H1 (cell line): ENCODE measurements at regions not wholly inside any gene's neighbourhood (a gene's known extent, or its start where the extent isn't known, plus 50 kb on each side); places are given as distances from the start of the nearest gene placed in this dataset.

Experiments
- CTCF ChIA-PET: fragments of 300-600 bp; sonication (Branson Sonifier 250); formaldehyde crosslinking; loops from one replicate; lab custom pipeline; 2021; ENCODE audit not compliant: partially characterized antibody; lab: Charles Lee
- POLR2A ChIA-PET: fragments of 300-600 bp; sonication (Branson Sonifier 250); formaldehyde crosslinking; loops from one replicate; lab custom pipeline; 2021; ENCODE audit warnings: inconsistent platforms; ENCODE audit not compliant: partially characterized antibody; lab: Charles Lee
- DNase-seq, 2 experiments: peaks; one replicate each; pipeline versions ENCODE4 v3.0.0 to v3.0.0-alpha.2; 2010 to 2022; ENCODE audit warnings: low spot score in 2 of 2, low read depth in 1 of 2, mixed read lengths in 1 of 2
- FAIRE-seq: peaks from 2 replicates; lab custom pipeline; 2011; peaks lifted over from hg19 to GRCh38; lab: Jason Lieb, UNC
- H2AFZ ChIP-seq: 2 replicates; pipeline ENCODE4 v1.8.1; 2012; ENCODE audit warnings: low read length, inconsistent platforms
- H2AK5ac ChIP-seq: 2 replicates; pipeline ENCODE4 v1.6.1; 2013; ENCODE audit warnings: low read depth, low read length
- H2BK120ac ChIP-seq: replicated peaks from 2 replicates; pipeline ENCODE3; 2013; ENCODE audit warnings: low read depth, low read length, inconsistent platforms
- H2BK12ac ChIP-seq: 2 replicates; pipeline ENCODE4 v1.6.1; 2013; ENCODE audit warnings: low read depth, low read length
- H2BK15ac ChIP-seq: 2 replicates; pipeline ENCODE4 v1.6.1; 2013; ENCODE audit warnings: low read length
- H2BK20ac ChIP-seq: 2 replicates; pipeline ENCODE4 v1.6.1; 2013; ENCODE audit warnings: low read length
- H2BK5ac ChIP-seq: 2 replicates; pipeline ENCODE4 v1.6.1; 2013; ENCODE audit warnings: low read depth, low read length
- H3K14ac ChIP-seq: 2 replicates; pipeline ENCODE4 v1.6.1; 2013; ENCODE audit warnings: inconsistent platforms; ENCODE audit not compliant: insufficient read length
- H3K18ac ChIP-seq: 2 replicates; pipeline ENCODE4 v1.6.1; 2013; ENCODE audit warnings: low read length; ENCODE audit errors: extremely low read depth
- H3K23ac ChIP-seq: 2 replicates; pipeline ENCODE4 v1.6.1; 2013; ENCODE audit warnings: inconsistent platforms; ENCODE audit not compliant: insufficient read length
- H3K23me2 ChIP-seq: 2 replicates; pipeline ENCODE4 v1.6.1; 2013; ENCODE audit warnings: low read depth, low read length
- H3K27ac ChIP-seq: 2 replicates; pipeline ENCODE4 v1.6.1; 2011; ENCODE audit warnings: low read depth, low read length, inconsistent platforms
- H3K27me3 ChIP-seq, 4 experiments: replicated peaks in 1 of 4; 1 replicate in 1 of 4; 2 replicates in 3 of 4; pipeline versions ENCODE4 v1.6.1 to v1.8.1; 2011 to 2013; ENCODE audit warnings: low read length in 3 of 4, mild to moderate bottlenecking in 3 of 4, inconsistent platforms in 2 of 4, mixed read lengths in 2 of 4, moderate library complexity in 1 of 4; ENCODE audit not compliant: control insufficient read depth in 3 of 4, insufficient read depth in 3 of 4; ENCODE audit errors: extremely low read depth in 1 of 4
- H3K36me3 ChIP-seq, 4 experiments: 2 replicates each; pipeline versions ENCODE4 v1.6.1 to v1.8.1; 2011 to 2013; ENCODE audit warnings: mild to moderate bottlenecking in 4 of 4, low read length in 3 of 4, moderate library complexity in 2 of 4, control low read depth in 1 of 4, inconsistent platforms in 1 of 4; ENCODE audit not compliant: insufficient read depth in 4 of 4, control insufficient read depth in 2 of 4
- H3K4ac ChIP-seq: replicated peaks from 2 replicates; pipeline ENCODE3; 2013; ENCODE audit warnings: low read length, low read depth, mixed read lengths, inconsistent platforms; ENCODE audit not compliant: insufficient read length
- H3K4me1 ChIP-seq, 4 experiments: replicated peaks in 1 of 4; 1 replicate in 1 of 4; 2 replicates in 3 of 4; pipeline versions ENCODE4 v1.6.1 to v1.8.1; 2011 to 2013; ENCODE audit warnings: low read length in 3 of 4, inconsistent platforms in 2 of 4, mixed read lengths in 1 of 4; ENCODE audit not compliant: insufficient read depth in 4 of 4, control insufficient read depth in 3 of 4
- H3K4me2 ChIP-seq, 2 experiments: 2 replicates each; pipeline versions ENCODE4 v1.6.1 to v1.8.1; 2011 to 2013; ENCODE audit warnings: low read depth in 2 of 2, low read length in 2 of 2, control low read depth in 1 of 2, inconsistent platforms in 1 of 2, mild to moderate bottlenecking in 1 of 2; ENCODE audit not compliant: insufficient read depth in 1 of 2
- H3K4me3 ChIP-seq, 4 experiments: fragments of 200-600, 300-600 bp in 1 of 4; sonication (generic), shearing (Covaris generic), sonication (Bioruptor Twin) in 1 of 4; 2 replicates each; pipeline versions ENCODE4 v1.5.1 to v1.8.1; 2011 to 2016; ENCODE audit warnings: low read length in 4 of 4, low read depth in 3 of 4, control low read depth in 2 of 4, inconsistent platforms in 2 of 4, mild to moderate bottlenecking in 2 of 4, mixed read lengths in 1 of 4, moderate library complexity in 1 of 4; ENCODE audit not compliant: insufficient read depth in 2 of 4; ENCODE audit errors: extremely low read depth in 1 of 4
- H3K56ac ChIP-seq: replicated peaks from 2 replicates; pipeline ENCODE3; 2013; ENCODE audit warnings: low read depth, mild to moderate bottlenecking, mixed read lengths, low read length, inconsistent platforms; ENCODE audit not compliant: insufficient read length
- H3K79me1 ChIP-seq: 2 replicates; pipeline ENCODE4 v1.6.1; 2013; ENCODE audit warnings: low read depth, low read length, control low read depth
- H3K79me2 ChIP-seq, 2 experiments: 2 replicates each; pipeline versions ENCODE4 v1.6.1 to v1.8.1; 2012 to 2013; ENCODE audit warnings: low read length in 2 of 2, mild to moderate bottlenecking in 2 of 2, inconsistent platforms in 1 of 2; ENCODE audit not compliant: insufficient read depth in 2 of 2, control insufficient read depth in 1 of 2
- H3K9ac ChIP-seq, 4 experiments: replicated peaks in 1 of 4; 1 replicate in 1 of 4; 2 replicates in 3 of 4; pipeline versions ENCODE4 v1.6.1 to v1.8.1; 2011 to 2013; ENCODE audit warnings: low read depth in 3 of 4, low read length in 3 of 4, control low read depth in 2 of 4, mild to moderate bottlenecking in 2 of 4, moderate library complexity in 2 of 4, inconsistent platforms in 1 of 4; ENCODE audit errors: extremely low read depth in 1 of 4
- H3K9me3 ChIP-seq, 2 experiments: 2 replicates each; pipeline versions ENCODE4 v1.6.1 to v1.8.1; 2012 to 2013; ENCODE audit warnings: mild to moderate bottlenecking in 2 of 2, moderate library complexity in 2 of 2, control low read depth in 1 of 2, inconsistent platforms in 1 of 2, low read depth in 1 of 2, low read length in 1 of 2, mixed read lengths in 1 of 2; ENCODE audit not compliant: insufficient read depth in 2 of 2
- H4K20me1 ChIP-seq, 2 experiments: replicated peaks in 1 of 2; 2 replicates each; pipeline versions ENCODE3 to v1.8.1; 2011 to 2013; ENCODE audit warnings: inconsistent platforms in 2 of 2, low read length in 2 of 2, mild to moderate bottlenecking in 1 of 2; ENCODE audit not compliant: insufficient read depth in 2 of 2, control insufficient read depth in 1 of 2
- H4K5ac ChIP-seq: 2 replicates; pipeline ENCODE4 v1.6.1; 2013; ENCODE audit warnings: low read length, low read depth, mixed read lengths, inconsistent platforms; ENCODE audit not compliant: insufficient read length
- H4K8ac ChIP-seq: 2 replicates; pipeline ENCODE4 v1.8.0; 2013; ENCODE audit warnings: mild to moderate bottlenecking, moderate library complexity, low read length, inconsistent platforms; ENCODE audit not compliant: insufficient read depth; ENCODE audit errors: extremely low read depth
- H4K91ac ChIP-seq: replicated peaks from 2 replicates; pipeline ENCODE3; 2013; ENCODE audit warnings: low read length, mixed read lengths, inconsistent platforms; ENCODE audit not compliant: insufficient read length
- EGR1 ChIP-seq: IDR thresholded peaks from 2 replicates; pipeline ENCODE4 v1.6.1; 2011; ENCODE audit warnings: low read depth, low read length, borderline replicate concordance
- GABPA ChIP-seq: IDR thresholded peaks from 2 replicates; pipeline ENCODE4 v1.6.1; 2011; ENCODE audit warnings: mild to moderate bottlenecking, low read length, moderate library complexity, borderline replicate concordance; ENCODE audit not compliant: insufficient read depth
- JUND ChIP-seq: IDR thresholded peaks from 2 replicates; pipeline ENCODE4 v1.6.1; 2011; ENCODE audit warnings: mild to moderate bottlenecking, improper control_type of control experiment, low read length
- KDM5A ChIP-seq: fragments of 200-600 bp; IDR thresholded peaks from 2 replicates; pipeline ENCODE4 v1.7.1; 2012; ENCODE audit warnings: mild to moderate bottlenecking, low read length, inconsistent platforms, mixed read lengths
- POLR2A ChIP-seq, 2 experiments: IDR thresholded peaks; 1 replicate in 1 of 2; 2 replicates in 1 of 2; pipeline ENCODE4 v1.6.1; 2011; ENCODE audit warnings: low read depth in 2 of 2, low read length in 2 of 2, mild to moderate bottlenecking in 2 of 2; ENCODE audit errors: control extremely low read depth in 1 of 2
- RAD21 ChIP-seq, 2 experiments: IDR thresholded peaks in 1 of 2; conservative IDR thresholded peaks in 1 of 2; 2 replicates each; pipeline ENCODE4 v1.6.1; 2011; ENCODE audit warnings: low read depth in 2 of 2, low read length in 2 of 2, improper control_type of control experiment in 1 of 2, inconsistent platforms in 1 of 2, mild to moderate bottlenecking in 1 of 2, moderate library complexity in 1 of 2
- SIN3A ChIP-seq, 2 experiments: IDR thresholded peaks in 1 of 2; conservative IDR thresholded peaks in 1 of 2; 2 replicates each; pipeline ENCODE4 v1.6.1; 2011 to 2012; ENCODE audit warnings: low read length in 2 of 2, improper control_type of control experiment in 1 of 2, low read depth in 1 of 2, mild to moderate bottlenecking in 1 of 2
- YY1 ChIP-seq: IDR thresholded peaks from 2 replicates; pipeline ENCODE4 v1.6.1; 2011; ENCODE audit warnings: low read depth, mild to moderate bottlenecking, low read length
- WGBS, 2 experiments: shearing (Covaris generic) in 1 of 2; methylation state at CpG; one replicate each; pipeline versions ENCODE4 v1.1.6 to v1.1.7; 2013 to 2015; ENCODE audit warnings: low lambda C conversion rate in 2 of 2, mixed read lengths in 2 of 2, inconsistent platforms in 1 of 2, low coverage in 1 of 2, missing lambda C conversion rate in 1 of 2; ENCODE audit not compliant: insufficient replicate concordance in 2 of 2, insufficient coverage in 1 of 2, insufficient read length in 1 of 2; ENCODE audit errors: extremely low coverage in 1 of 2, missing lambda C conversion rate in 1 of 2; 5-methylcytosine and 5-hydroxymethylcytosine counted together
- TF ChIP-seq, protein P1 (sequence below), 3 experiments: IDR thresholded peaks; 1 replicate in 2 of 3; 2 replicates in 1 of 3; pipeline versions ENCODE4 v1.5.1 to v1.6.1; 2011; ENCODE audit warnings: low read length in 3 of 3, mild to moderate bottlenecking in 3 of 3, inconsistent platforms in 2 of 3, low read depth in 1 of 3, moderate library complexity in 1 of 3; ENCODE audit not compliant: insufficient read depth in 1 of 3; ENCODE audit errors: control extremely low read depth in 1 of 3
- TF ChIP-seq, protein P2 (sequence below): IDR thresholded peaks from 2 replicates; pipeline ENCODE4 v1.6.1; 2012; ENCODE audit warnings: inconsistent platforms

DNA sequence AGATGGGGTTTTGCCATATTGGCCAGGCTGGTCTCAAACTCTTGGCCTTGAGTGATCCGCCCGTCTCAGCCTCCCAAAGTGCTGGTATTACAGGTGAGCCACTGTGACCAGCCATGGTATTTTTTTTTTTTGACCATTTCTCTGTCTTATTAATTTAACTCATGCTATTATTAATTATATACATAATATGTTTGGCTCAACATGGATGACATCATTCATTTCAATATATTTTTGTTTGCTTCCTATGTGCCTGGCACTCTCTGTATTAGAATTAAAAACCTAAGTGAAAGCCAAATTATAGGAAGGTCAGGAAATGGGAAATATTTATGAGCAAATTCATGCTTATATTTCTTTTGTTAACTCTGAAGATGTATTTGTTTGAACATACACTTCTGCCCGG, 55.8 kb upstream of the AKIRIN2 start:
- CTCF ChIA-PET, result no interaction called here
- no peak overlapping the region for H2BK120ac ChIP-seq
- POLR2A ChIA-PET, result no interaction called here

More for the DNA sequence above, 55.8 kb upstream of the AKIRIN2 start:
- H3K23me2 ChIP-seq, result no peaks in the 10 kb centered on the region; the same call in 1 of the 2 replicates
- no peak overlapping the region for H2BK20ac ChIP-seq
- H3K4me1 ChIP-seq, result no peaks in the 10 kb centered on the region; a peak in 1 of 7 replicates
- no peak overlapping the region for H3K56ac ChIP-seq
- H3K79me1 ChIP-seq, result no peaks in the 10 kb centered on the region
- H3K27me3 ChIP-seq, result no peaks in the 10 kb centered on the region
- H3K4me2 ChIP-seq, result no peak overlapping the region
- 81% methylated on average over 3 of the region's 3 CpGs; no CpG with 5 or more reads in 1 of the 2 experiments for WGBS, 2 experiments
- no peaks in the 10 kb centered on the region for H3K36me3 ChIP-seq
- no peak overlapping the region for H2BK12ac ChIP-seq
- DNase-seq (no peak), FAIRE-seq (no peak)
- no peak overlapping the region for H3K14ac ChIP-seq
- no peak overlapping the region for H2BK5ac ChIP-seq
- H3K9me3 ChIP-seq, result no peaks in the 10 kb centered on the region
- TF ChIP-seq EGR1 (no peak), YY1 (no peak), RAD21 (IDR thresholded peaks at IDR 0.05 in 1 of 2, conservative IDR thresholded peaks at IDR 0.05 in 1 of 2; ENCODE audit: low read depth in 2 of 2, low read length in 2 of 2) (no peak), KDM5A (no peak), SIN3A (conservative IDR thresholded peaks at IDR 0.05 in 1 of 2, IDR thresholded peaks at IDR 0.05 in 1 of 2; ENCODE audit: low read depth in 1 of 2, low read length in 2 of 2) (no peak), GABPA (no peak), JUND (no peak), POLR2A (IDR thresholded peaks at IDR 0.05; ENCODE audit: control extremely low read depth in 1 of 2, low read depth in 2 of 2, low read length in 2 of 2) (no peak)
- TF ChIP-seq, protein P1, sequence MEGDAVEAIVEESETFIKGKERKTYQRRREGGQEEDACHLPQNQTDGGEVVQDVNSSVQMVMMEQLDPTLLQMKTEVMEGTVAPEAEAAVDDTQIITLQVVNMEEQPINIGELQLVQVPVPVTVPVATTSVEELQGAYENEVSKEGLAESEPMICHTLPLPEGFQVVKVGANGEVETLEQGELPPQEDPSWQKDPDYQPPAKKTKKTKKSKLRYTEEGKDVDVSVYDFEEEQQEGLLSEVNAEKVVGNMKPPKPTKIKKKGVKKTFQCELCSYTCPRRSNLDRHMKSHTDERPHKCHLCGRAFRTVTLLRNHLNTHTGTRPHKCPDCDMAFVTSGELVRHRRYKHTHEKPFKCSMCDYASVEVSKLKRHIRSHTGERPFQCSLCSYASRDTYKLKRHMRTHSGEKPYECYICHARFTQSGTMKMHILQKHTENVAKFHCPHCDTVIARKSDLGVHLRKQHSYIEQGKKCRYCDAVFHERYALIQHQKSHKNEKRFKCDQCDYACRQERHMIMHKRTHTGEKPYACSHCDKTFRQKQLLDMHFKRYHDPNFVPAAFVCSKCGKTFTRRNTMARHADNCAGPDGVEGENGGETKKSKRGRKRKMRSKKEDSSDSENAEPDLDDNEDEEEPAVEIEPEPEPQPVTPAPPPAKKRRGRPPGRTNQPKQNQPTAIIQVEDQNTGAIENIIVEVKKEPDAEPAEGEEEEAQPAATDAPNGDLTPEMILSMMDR (IDR thresholded peaks at IDR 0.05; ENCODE audit: control extremely low read depth in 1 of 3, insufficient read depth in 1 of 3, low read depth in 1 of 3, low read length in 3 of 3), result no peak
- TF ChIP-seq, protein P2, sequence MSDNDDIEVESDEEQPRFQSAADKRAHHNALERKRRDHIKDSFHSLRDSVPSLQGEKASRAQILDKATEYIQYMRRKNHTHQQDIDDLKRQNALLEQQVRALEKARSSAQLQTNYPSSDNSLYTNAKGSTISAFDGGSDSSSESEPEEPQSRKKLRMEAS, result no peak
- no peak overlapping the region for H4K5ac ChIP-seq
- no peaks in the 10 kb centered on the region for H3K79me2 ChIP-seq
- no peak overlapping the region for H4K8ac ChIP-seq
- H2AK5ac ChIP-seq, result no peak overlapping the region
- no peak overlapping the region for H2BK15ac ChIP-seq
- H3K18ac ChIP-seq, result no peak overlapping the region
- H3K9ac ChIP-seq, result no peak overlapping the region
- H4K20me1 ChIP-seq, result no peaks in the 10 kb centered on the region
- H3K4me3 ChIP-seq, result no peak overlapping the region
- no peak overlapping the region for H4K91ac ChIP-seq
- no peak overlapping the region for H3K23ac ChIP-seq
- no peak overlapping the region for H3K4ac ChIP-seq
- H2AFZ ChIP-seq, result no peak overlapping the region
- no peak overlapping the region for H3K27ac ChIP-seq
